IMR-90 (cell line): ENCODE measurements at regions not wholly inside any gene's neighbourhood (a gene's known extent, or its start where the extent isn't known, plus 50 kb on each side); places are given as distances from the start of the nearest gene placed in this dataset.

Experiments used
- CEBPB ChIP-seq: IDR thresholded peaks from 2 replicates; pipeline ENCODE4 v1.6.1; 2012; ENCODE audit warnings: low read depth, low read length, improper control_type of control experiment
- FOS ChIP-seq: fragments of 150-350 bp; IDR thresholded peaks from 2 replicates; pipeline ENCODE4 v1.6.1; 2016; ENCODE audit warnings: low read depth, low read length
- MXI1 ChIP-seq: IDR thresholded peaks from 2 replicates; pipeline ENCODE4 v1.6.1; 2012; ENCODE audit warnings: low read depth, mild to moderate bottlenecking, low read length, moderate library complexity, borderline replicate concordance
- RFX5 ChIP-seq: IDR thresholded peaks from 2 replicates; pipeline ENCODE4 v1.8.0; 2012; ENCODE audit warnings: low read depth, mild to moderate bottlenecking, low read length, moderate library complexity
- SMC3 ChIP-seq: fragments of 150-350 bp; IDR thresholded peaks from 2 replicates; pipeline ENCODE4 v1.6.1; 2016; ENCODE audit warnings: low read depth, mild to moderate bottlenecking, antibody characterized with exemption, low read length, moderate library complexity
- TF ChIP-seq, protein P1 (sequence below): fragments of 150-350 bp; IDR thresholded peaks from 2 replicates; pipeline ENCODE4 v1.6.1; 2017; ENCODE audit warnings: mild to moderate bottlenecking, antibody characterized with exemption, low read length, low read depth
- TF ChIP-seq, protein P2 (sequence below): conservative IDR thresholded peaks from 2 replicates; pipeline ENCODE4 v1.5.1; 2012; ENCODE audit warnings: mild to moderate bottlenecking, low read depth, low read length, improper control_type of control experiment

DNA sequence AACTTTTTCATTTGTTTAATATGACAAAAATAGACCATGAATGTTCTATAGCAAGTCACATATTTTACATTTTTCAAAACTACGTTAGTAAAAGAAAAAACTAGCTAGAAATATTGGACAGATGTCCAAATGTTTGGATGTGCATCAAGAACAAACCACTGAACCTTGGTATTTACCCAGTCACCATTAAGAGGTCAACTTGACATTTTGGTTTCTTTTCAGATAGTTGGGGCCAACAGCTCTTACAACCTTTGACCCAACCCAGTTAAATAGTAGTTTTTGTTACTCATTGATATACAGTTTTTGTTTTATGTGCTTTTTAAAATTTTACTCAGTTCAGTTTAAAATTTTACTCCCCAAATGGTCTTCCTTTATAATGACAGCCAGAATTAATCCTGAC, 238.7 kb upstream of the TET2 start:
- TF ChIP-seq SMC3: no peak
- TF ChIP-seq, protein P1, sequence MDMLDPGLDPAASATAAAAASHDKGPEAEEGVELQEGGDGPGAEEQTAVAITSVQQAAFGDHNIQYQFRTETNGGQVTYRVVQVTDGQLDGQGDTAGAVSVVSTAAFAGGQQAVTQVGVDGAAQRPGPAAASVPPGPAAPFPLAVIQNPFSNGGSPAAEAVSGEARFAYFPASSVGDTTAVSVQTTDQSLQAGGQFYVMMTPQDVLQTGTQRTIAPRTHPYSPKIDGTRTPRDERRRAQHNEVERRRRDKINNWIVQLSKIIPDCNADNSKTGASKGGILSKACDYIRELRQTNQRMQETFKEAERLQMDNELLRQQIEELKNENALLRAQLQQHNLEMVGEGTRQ: no peak
- TF ChIP-seq, protein P2, sequence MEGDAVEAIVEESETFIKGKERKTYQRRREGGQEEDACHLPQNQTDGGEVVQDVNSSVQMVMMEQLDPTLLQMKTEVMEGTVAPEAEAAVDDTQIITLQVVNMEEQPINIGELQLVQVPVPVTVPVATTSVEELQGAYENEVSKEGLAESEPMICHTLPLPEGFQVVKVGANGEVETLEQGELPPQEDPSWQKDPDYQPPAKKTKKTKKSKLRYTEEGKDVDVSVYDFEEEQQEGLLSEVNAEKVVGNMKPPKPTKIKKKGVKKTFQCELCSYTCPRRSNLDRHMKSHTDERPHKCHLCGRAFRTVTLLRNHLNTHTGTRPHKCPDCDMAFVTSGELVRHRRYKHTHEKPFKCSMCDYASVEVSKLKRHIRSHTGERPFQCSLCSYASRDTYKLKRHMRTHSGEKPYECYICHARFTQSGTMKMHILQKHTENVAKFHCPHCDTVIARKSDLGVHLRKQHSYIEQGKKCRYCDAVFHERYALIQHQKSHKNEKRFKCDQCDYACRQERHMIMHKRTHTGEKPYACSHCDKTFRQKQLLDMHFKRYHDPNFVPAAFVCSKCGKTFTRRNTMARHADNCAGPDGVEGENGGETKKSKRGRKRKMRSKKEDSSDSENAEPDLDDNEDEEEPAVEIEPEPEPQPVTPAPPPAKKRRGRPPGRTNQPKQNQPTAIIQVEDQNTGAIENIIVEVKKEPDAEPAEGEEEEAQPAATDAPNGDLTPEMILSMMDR: no peak
- TF ChIP-seq RFX5: no peak
- no peak for TF ChIP-seq FOS
- no peak for TF ChIP-seq CEBPB
- no peak for TF ChIP-seq MXI1
